HEK293 (cell line): ENCODE measurements at regions not wholly inside any gene's neighbourhood (a gene's known extent, or its start where the extent isn't known, plus 50 kb on each side); places are given as distances from the start of the nearest gene placed in this dataset.
"Not testable (repeated sequence)": the region's sequence is repeated elsewhere in the genome, so short reads cannot be mapped to it uniquely, and the experiment has no call there.

Experiments
- EGR2 ChIP-seq: fragments of 450-650 bp; formaldehyde crosslinking; IDR thresholded peaks from 2 replicates; pipeline ENCODE4 v1.5.1; 2016; ENCODE audit warnings: low read depth, missing biosample characterization, missing genetic modification characterization
- RBAK ChIP-seq: fragments of 450-650 bp; formaldehyde crosslinking; IDR thresholded peaks from 2 replicates; pipeline ENCODE4 v1.5.1; 2016; ENCODE audit warnings: missing biosample characterization, missing genetic modification characterization
- SALL2 ChIP-seq: fragments of 450-650 bp; formaldehyde crosslinking; IDR thresholded peaks from 2 replicates; pipeline ENCODE4 v1.5.0; 2017; ENCODE audit warnings: missing biosample characterization, mild to moderate bottlenecking, missing genetic modification characterization, borderline replicate concordance
- ZNF23 ChIP-seq: fragments of 450-650 bp; formaldehyde crosslinking; IDR thresholded peaks from 2 replicates; pipeline ENCODE4 v1.5.1; 2016; ENCODE audit warnings: missing biosample characterization, missing genetic modification characterization, borderline replicate concordance
- ZNF501 ChIP-seq: fragments of 450-650 bp; formaldehyde crosslinking; IDR thresholded peaks from 2 replicates; pipeline ENCODE4 v1.5.1; 2016; ENCODE audit warnings: missing biosample characterization, missing genetic modification characterization
- ZNF529 ChIP-seq: fragments of 450-650 bp; formaldehyde crosslinking; IDR thresholded peaks from 2 replicates; pipeline ENCODE4 v1.5.1; 2017; ENCODE audit warnings: missing genetic modification characterization, missing biosample characterization; ENCODE audit not compliant: insufficient replicate concordance
- ZNF670 ChIP-seq: fragments of 450-650 bp; formaldehyde crosslinking; IDR thresholded peaks from 2 replicates; pipeline ENCODE4 v1.5.1; 2016; ENCODE audit warnings: missing biosample characterization, missing genetic modification characterization, low read depth
- TF ChIP-seq, protein P1 (sequence below): fragments of 450-650 bp; formaldehyde crosslinking; IDR thresholded peaks from 2 replicates; pipeline ENCODE4 v1.5.1; 2016; ENCODE audit warnings: missing biosample characterization, missing genetic modification characterization
- TF ChIP-seq, protein P2 (sequence below): fragments of 450-650 bp; formaldehyde crosslinking; IDR thresholded peaks from 2 replicates; pipeline ENCODE4 v1.5.1; 2016; ENCODE audit warnings: missing biosample characterization, missing genetic modification characterization
- TF ChIP-seq, protein P3 (sequence below): fragments of 450-650 bp; formaldehyde crosslinking; IDR thresholded peaks from 2 replicates; pipeline ENCODE4; 2016; ENCODE audit warnings: missing biosample characterization, missing genetic modification characterization
- TF ChIP-seq, protein P4 (sequence below): fragments of 450-650 bp; formaldehyde crosslinking; IDR thresholded peaks from 2 replicates; pipeline ENCODE4 v1.5.1; 2016; ENCODE audit warnings: missing biosample characterization, missing genetic modification characterization

DNA sequence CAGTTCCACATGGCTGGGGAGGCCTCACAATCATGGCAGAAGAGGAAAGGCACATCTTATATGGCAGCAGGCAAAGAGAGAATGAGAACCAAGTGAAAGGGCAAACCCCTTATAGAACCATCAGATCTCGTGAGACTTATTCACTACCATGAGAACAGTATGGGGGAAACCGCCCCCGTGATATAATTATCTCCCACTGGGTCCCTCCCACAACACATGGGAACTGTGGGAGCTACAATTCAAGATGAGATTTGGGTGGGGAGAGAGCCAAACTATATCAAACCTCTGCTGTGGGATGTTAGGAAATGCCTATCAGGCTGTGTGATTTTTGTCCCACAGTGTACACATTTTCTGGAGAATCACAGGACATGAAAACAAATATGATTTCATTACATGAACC lies 415.8 kb downstream of the TSHZ3 start:
- not testable (repeated sequence) for TF ChIP-seq ZNF23; ZNF529 (tag by site-specific recombination); SALL2 (tag by site-specific recombination); ZNF670 (tag by site-specific recombination); ZNF501 (tag by site-specific recombination); RBAK (tag by site-specific recombination)
- TF ChIP-seq, protein P1, sequence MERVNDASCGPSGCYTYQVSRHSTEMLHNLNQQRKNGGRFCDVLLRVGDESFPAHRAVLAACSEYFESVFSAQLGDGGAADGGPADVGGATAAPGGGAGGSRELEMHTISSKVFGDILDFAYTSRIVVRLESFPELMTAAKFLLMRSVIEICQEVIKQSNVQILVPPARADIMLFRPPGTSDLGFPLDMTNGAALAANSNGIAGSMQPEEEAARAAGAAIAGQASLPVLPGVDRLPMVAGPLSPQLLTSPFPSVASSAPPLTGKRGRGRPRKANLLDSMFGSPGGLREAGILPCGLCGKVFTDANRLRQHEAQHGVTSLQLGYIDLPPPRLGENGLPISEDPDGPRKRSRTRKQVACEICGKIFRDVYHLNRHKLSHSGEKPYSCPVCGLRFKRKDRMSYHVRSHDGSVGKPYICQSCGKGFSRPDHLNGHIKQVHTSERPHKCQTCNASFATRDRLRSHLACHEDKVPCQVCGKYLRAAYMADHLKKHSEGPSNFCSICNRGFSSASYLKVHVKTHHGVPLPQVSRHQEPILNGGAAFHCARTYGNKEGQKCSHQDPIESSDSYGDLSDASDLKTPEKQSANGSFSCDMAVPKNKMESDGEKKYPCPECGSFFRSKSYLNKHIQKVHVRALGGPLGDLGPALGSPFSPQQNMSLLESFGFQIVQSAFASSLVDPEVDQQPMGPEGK (tag by site-specific recombination) = not testable (repeated sequence)
- TF ChIP-seq, protein P2, sequence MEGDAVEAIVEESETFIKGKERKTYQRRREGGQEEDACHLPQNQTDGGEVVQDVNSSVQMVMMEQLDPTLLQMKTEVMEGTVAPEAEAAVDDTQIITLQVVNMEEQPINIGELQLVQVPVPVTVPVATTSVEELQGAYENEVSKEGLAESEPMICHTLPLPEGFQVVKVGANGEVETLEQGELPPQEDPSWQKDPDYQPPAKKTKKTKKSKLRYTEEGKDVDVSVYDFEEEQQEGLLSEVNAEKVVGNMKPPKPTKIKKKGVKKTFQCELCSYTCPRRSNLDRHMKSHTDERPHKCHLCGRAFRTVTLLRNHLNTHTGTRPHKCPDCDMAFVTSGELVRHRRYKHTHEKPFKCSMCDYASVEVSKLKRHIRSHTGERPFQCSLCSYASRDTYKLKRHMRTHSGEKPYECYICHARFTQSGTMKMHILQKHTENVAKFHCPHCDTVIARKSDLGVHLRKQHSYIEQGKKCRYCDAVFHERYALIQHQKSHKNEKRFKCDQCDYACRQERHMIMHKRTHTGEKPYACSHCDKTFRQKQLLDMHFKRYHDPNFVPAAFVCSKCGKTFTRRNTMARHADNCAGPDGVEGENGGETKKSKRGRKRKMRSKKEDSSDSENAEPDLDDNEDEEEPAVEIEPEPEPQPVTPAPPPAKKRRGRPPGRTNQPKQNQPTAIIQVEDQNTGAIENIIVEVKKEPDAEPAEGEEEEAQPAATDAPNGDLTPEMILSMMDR = not testable (repeated sequence)
- peak; percentile 61; the same call in 1 of the 2 replicates for TF ChIP-seq EGR2 (tag by site-specific recombination)
- TF ChIP-seq, protein P3, sequence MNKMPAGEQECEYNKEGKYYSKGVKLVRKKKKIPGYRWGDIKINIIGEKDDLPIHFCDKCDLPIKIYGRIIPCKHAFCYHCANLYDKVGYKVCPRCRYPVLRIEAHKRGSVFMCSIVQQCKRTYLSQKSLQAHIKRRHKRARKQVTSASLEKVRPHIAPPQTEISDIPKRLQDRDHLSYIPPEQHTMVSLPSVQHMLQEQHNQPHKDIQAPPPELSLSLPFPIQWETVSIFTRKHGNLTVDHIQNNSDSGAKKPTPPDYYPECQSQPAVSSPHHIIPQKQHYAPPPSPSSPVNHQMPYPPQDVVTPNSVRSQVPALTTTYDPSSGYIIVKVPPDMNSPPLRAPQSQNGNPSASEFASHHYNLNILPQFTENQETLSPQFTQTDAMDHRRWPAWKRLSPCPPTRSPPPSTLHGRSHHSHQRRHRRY = not testable (repeated sequence)
- TF ChIP-seq, protein P4, sequence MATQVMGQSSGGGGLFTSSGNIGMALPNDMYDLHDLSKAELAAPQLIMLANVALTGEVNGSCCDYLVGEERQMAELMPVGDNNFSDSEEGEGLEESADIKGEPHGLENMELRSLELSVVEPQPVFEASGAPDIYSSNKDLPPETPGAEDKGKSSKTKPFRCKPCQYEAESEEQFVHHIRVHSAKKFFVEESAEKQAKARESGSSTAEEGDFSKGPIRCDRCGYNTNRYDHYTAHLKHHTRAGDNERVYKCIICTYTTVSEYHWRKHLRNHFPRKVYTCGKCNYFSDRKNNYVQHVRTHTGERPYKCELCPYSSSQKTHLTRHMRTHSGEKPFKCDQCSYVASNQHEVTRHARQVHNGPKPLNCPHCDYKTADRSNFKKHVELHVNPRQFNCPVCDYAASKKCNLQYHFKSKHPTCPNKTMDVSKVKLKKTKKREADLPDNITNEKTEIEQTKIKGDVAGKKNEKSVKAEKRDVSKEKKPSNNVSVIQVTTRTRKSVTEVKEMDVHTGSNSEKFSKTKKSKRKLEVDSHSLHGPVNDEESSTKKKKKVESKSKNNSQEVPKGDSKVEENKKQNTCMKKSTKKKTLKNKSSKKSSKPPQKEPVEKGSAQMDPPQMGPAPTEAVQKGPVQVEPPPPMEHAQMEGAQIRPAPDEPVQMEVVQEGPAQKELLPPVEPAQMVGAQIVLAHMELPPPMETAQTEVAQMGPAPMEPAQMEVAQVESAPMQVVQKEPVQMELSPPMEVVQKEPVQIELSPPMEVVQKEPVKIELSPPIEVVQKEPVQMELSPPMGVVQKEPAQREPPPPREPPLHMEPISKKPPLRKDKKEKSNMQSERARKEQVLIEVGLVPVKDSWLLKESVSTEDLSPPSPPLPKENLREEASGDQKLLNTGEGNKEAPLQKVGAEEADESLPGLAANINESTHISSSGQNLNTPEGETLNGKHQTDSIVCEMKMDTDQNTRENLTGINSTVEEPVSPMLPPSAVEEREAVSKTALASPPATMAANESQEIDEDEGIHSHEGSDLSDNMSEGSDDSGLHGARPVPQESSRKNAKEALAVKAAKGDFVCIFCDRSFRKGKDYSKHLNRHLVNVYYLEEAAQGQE (tag by site-specific recombination) = not testable (repeated sequence)
